VCaP (cell line): ENCODE measurements at regions not wholly inside any gene's neighbourhood (a gene's known extent, or its start where the extent isn't known, plus 50 kb on each side); places are given as distances from the start of the nearest gene placed in this dataset.

ENCODE experiments used
- H3K27ac ChIP-seq: fragments of 450-650 bp; 2 replicates; pipeline ENCODE4 v1.5.1; 2017
- TF ChIP-seq, protein P1 (sequence below): fragments of 450-650 bp; conservative IDR thresholded peaks from 2 replicates; pipeline ENCODE4 v1.5.1; 2017; ENCODE audit warnings: mild to moderate bottlenecking, moderate library complexity

DNA sequence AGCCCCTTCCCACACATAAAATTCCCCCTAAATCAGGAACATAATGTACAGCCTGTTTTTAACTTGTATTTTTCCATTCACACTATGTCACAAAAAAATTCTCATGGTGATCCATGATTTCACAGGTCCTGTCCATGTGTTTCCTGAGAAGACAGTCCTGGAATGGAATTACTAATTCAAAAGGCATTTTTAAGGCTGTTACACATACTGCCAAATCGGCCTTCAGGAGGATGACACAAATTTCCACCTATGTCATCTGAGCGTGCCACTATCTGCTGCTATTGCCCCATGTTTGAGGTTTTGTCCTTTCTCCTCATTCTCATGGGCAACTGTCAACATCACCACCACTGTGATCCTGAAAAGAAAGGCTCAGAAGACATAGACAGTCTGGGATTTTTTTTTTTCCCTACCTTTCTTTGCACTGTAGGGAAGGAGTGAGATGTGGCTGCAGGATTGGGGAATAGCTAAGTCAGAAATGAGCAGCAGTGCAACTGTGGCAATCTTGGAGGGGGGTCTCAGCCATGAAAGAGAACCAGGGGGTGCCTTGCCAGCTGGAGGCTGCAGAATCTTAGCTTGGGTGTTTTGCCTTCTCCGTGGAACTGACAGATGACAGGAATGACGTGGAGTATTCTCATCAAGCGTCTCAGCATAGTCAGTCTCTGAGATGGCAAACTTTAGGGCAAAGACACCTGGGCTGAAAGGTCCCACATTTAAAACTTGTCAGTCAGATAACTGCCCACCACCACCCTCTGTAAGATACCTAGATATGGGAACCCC is 73.4 kb downstream of the MARCHF4 start:
- no peak overlapping the region for H3K27ac ChIP-seq
- TF ChIP-seq, protein P1, sequence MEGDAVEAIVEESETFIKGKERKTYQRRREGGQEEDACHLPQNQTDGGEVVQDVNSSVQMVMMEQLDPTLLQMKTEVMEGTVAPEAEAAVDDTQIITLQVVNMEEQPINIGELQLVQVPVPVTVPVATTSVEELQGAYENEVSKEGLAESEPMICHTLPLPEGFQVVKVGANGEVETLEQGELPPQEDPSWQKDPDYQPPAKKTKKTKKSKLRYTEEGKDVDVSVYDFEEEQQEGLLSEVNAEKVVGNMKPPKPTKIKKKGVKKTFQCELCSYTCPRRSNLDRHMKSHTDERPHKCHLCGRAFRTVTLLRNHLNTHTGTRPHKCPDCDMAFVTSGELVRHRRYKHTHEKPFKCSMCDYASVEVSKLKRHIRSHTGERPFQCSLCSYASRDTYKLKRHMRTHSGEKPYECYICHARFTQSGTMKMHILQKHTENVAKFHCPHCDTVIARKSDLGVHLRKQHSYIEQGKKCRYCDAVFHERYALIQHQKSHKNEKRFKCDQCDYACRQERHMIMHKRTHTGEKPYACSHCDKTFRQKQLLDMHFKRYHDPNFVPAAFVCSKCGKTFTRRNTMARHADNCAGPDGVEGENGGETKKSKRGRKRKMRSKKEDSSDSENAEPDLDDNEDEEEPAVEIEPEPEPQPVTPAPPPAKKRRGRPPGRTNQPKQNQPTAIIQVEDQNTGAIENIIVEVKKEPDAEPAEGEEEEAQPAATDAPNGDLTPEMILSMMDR = no peak

DNA sequence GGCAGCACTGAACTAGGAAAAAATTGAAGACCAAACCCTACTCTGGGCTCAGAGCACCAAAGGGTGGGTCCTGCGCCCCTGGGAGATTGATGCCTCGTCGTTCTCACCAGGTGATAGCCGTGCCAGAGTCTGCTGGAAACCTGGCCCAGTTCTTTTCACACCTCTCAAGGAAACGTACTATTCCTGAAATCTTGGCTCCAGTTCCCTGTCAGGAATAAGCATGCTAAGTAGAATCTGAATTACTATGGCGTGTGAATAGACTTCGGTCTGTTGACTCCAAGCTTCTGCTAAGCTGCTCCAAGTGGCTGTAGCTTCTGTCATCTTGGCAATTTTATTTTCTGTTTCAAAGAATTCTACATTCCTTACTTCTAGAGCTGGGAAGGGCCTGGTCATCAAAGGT is 75.4 kb downstream of the MARCHF4 start:
- TF ChIP-seq, protein P1 = no peak
- no peak overlapping the region for H3K27ac ChIP-seq

DNA sequence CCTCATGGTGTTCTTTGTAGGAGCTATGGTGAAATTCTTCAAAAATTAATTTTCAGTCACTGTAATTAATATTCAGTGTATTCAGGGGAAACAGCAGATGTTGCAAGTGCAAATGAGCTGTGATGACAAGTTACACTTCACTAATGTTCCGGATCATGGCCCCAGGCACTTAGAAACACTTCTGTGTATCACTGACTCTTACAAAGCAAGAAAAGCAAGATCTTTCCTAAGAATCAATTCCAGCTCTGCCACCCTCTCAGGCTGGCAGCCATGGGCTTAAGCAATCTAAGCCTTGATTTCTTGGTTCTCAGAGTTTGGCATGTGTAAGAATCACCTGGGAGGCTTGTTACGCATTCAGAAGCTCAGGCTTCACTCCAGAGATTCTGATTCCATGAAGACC is 78.0 kb downstream of the MARCHF4 start:
- TF ChIP-seq, protein P1 = no peak
- H3K27ac ChIP-seq = no peak overlapping the region

DNA sequence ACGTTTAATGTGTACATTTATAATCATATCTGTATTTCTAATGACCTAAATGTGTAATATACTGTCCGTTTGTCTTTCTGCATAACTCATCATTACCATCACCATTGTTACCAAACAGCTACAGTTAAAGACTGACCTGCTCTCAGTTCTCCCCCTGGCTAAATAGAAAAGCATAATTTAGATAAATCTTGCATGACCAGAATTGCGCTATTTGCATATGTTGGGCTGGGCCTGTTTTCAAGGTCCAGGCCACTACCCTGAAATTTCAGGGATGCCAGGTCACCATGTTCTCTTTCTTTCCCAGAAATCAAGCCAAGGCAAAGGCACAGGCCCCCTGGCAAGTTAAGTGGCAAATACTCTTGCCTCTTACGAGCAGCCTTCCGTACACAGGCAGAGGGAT is 78.4 kb downstream of the MARCHF4 start:
- TF ChIP-seq, protein P1 = no peak
- no peak overlapping the region for H3K27ac ChIP-seq

DNA sequence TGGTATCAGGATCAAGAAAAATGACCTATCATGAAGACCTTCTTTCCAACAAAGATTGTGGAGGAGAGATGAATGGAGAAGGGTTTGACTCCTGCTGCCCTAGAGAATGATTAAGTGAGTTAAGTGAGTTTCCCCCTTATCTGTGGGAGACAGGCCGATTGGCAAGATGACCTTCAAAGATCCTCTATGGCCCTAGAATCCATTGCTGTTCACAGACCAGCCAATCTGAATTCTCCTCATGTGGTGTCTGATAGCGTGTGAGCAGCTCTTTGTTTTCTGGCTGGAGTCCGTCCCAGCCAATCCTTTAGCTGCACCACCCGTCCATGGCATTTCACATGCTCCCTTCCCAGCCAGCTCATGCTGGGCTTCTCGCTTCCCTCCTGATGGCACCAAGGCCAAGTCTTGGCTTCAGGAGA is 79.4 kb downstream of the MARCHF4 start:
- TF ChIP-seq, protein P1 = no peak
- H3K27ac ChIP-seq = no peak overlapping the region

DNA sequence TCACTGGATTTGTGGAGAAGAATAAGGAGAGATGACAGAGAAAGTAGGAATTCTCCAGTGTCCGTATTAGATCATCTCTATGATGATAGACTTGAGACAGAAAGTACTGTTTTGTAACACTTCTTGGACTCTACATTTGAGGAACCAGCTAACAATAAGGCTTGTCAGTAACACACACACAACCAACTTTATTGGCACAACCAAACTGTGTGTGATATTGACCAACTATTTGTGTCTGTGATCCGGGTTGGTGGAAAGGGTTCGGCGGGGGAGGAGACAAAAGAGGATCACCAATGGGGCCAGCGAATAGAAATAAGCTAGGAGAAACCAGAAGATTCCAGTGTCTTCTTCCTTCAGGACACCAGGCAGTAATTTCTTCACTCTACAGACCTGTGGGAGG is 79.8 kb downstream of the MARCHF4 start:
- TF ChIP-seq, protein P1 = no peak
- no peak overlapping the region for H3K27ac ChIP-seq

DNA sequence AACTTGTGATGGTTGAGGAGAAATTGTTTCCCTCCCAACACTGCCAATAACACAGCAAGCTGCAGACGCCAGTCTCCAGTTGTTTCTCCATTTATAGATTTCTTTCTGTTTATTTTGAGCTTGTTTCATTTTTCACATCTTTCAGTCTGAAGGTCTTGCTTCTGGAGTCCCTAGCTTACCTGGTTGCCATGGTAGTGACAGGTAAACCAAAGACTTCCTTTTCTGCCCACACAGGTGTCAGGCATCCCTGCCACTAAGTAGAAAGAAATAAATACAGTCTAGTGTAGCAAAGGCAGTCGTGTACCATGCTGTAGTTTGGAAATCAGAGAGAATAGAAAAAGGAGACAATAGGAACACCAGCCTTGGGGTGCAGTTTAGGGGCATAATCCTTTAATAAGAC is 82.8 kb downstream of the MARCHF4 start:
- TF ChIP-seq, protein P1 = no peak
- H3K27ac ChIP-seq = no peak overlapping the region
